ENCODE measurements at regions not wholly inside any gene's neighbourhood (a gene's known extent, or its start where the extent isn't known, plus 50 kb on each side); places are given as distances from the start of the nearest gene placed in this dataset.
"Not testable (repeated sequence)": the region's sequence is repeated elsewhere in the genome, so short reads cannot be mapped to it uniquely, and the experiment has no call there.

DNA sequence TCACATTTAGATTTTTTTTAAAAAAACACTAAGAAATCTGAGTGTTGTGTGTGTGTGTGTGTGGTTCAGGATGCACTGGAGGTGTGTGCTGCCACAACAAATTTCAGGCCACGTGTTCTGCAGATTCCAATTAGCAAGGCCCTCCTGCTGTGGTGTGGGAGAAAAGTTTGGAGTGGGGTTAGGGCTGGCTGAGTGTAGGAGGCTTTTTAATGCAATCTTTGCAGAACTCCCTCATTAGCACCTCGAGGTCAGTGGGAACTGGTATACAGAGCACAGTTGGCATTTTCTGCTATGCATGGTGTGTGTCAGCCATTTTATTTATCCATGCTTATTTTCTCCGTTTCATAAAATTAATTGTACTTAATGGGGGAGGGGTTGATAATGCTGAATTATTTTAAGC, 187.6 kb downstream of the SOX4 start:
- ATAC-seq (no peak), DNase-seq (no peak)
- H3K4me3 ChIP-seq, result no peak overlapping the region
- intact Hi-C loops (cut with DNase I), result no loop called here
- H3K27ac ChIP-seq, result no peak overlapping the region
- H3K27me3 ChIP-seq (ENCODE audit: low read depth), result no peaks in the 10 kb centered on the region
- no peaks in the 10 kb centered on the region for H3K36me3 ChIP-seq
- TF ChIP-seq, protein P1, sequence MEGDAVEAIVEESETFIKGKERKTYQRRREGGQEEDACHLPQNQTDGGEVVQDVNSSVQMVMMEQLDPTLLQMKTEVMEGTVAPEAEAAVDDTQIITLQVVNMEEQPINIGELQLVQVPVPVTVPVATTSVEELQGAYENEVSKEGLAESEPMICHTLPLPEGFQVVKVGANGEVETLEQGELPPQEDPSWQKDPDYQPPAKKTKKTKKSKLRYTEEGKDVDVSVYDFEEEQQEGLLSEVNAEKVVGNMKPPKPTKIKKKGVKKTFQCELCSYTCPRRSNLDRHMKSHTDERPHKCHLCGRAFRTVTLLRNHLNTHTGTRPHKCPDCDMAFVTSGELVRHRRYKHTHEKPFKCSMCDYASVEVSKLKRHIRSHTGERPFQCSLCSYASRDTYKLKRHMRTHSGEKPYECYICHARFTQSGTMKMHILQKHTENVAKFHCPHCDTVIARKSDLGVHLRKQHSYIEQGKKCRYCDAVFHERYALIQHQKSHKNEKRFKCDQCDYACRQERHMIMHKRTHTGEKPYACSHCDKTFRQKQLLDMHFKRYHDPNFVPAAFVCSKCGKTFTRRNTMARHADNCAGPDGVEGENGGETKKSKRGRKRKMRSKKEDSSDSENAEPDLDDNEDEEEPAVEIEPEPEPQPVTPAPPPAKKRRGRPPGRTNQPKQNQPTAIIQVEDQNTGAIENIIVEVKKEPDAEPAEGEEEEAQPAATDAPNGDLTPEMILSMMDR (IDR thresholded peaks at IDR 0.05), result no peak
- H3K4me1 ChIP-seq, result no peaks in the 10 kb centered on the region
- no peaks in the 10 kb centered on the region for H3K9me3 ChIP-seq

- ATAC-seq, result no peak
- intact Hi-C loops (cut with DNase I), result no loop called here
- TF ChIP-seq, protein P1 (IDR thresholded peaks at IDR 0.05), result no peak
These were observed 191.6 kb downstream of the SOX4 start for GRCh38 chr6:21785164-21785563.

DNA sequence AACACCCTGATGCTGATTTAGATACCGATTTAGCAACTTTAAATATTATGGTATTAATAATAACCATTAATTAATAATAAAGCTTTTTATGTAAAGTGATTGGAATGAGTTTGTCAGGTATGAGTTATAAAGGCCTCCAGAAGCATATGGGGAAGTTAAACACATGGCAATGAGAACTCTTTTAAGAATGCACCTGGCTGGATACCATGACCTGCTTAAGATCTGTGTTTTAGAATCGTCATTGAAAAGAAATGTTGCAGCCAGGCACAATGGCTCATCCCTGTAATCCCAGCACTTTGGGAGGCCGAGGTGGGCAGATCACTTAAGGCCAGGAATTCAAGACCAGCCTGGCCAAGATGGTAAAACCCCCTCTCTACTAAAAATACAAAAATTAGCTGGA, 197.5 kb downstream of the SOX4 start:
- TF ChIP-seq, protein P1 (IDR thresholded peaks at IDR 0.05), result no peak
- Histone ChIP-seq H3K9me3 (no peaks in the 10 kb centered on the region), H3K4me1 (no peaks in the 10 kb centered on the region), H3K4me3 (no peak overlapping the region), H3K27ac (no peak overlapping the region), H3K27me3 (ENCODE audit: low read depth) (no peaks in the 10 kb centered on the region), H3K36me3 (no peaks in the 10 kb centered on the region)
- DNase-seq, result no peak
- intact Hi-C loops (cut with DNase I), result no loop called here
- no peak for ATAC-seq

More at GRCh38 chr6:21785164-21785563, 191.6 kb downstream of the SOX4 start:
- Histone ChIP-seq H3K27me3 (ENCODE audit: low read depth) (no peaks in the 10 kb centered on the region), H3K4me1 (no peaks in the 10 kb centered on the region), H3K36me3 (no peaks in the 10 kb centered on the region), H3K9me3 (no peaks in the 10 kb centered on the region), H3K27ac (no peak overlapping the region), H3K4me3 (no peak overlapping the region)
- DNase-seq, result no peak

- Histone ChIP-seq H3K27me3 (ENCODE audit: low read depth) (no peaks in the 10 kb centered on the region), H3K27ac (no peak overlapping the region), H3K9me3 (no peaks in the 10 kb centered on the region), H3K4me3 (no peak overlapping the region), H3K36me3 (no peaks in the 10 kb centered on the region), H3K4me1 (no peaks in the 10 kb centered on the region)
- DNase-seq (no peak), ATAC-seq (no peak)
- intact Hi-C loops (cut with DNase I), result no loop called here
- TF ChIP-seq, protein P1 (IDR thresholded peaks at IDR 0.05), result no peak
These were observed 198.0 kb downstream of the SOX4 start for GRCh38 chr6:21791581-21791980.

DNA sequence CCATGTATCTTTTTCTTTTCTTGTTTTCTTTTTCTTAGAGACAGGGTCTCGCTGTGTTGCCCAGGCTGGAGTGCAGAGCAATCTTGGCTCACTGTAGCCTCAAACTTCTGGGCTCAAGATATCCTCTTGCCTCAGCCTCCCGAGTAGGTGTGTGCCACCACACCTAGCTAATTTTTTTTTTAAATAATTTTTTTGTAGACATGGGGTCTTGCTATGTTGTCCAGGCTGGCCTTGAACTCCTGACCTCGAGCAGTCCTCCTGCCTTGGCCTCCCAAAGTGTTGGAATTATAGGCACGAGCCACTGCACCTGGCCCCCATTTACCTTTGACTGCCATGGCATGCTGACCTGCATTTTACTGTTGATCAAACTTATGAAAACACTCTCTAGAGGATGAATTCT, 198.6 kb downstream of the SOX4 start:
- Histone ChIP-seq H3K4me3 (no peak overlapping the region), H3K36me3 (no peaks in the 10 kb centered on the region), H3K27me3 (ENCODE audit: low read depth) (no peaks in the 10 kb centered on the region), H3K27ac (no peak overlapping the region), H3K9me3 (no peaks in the 10 kb centered on the region), H3K4me1 (no peaks in the 10 kb centered on the region)
- no peak for ATAC-seq
- no peak for DNase-seq
- TF ChIP-seq, protein P1 (IDR thresholded peaks at IDR 0.05), result no peak
- intact Hi-C loops (cut with DNase I), result no loop called here

DNA sequence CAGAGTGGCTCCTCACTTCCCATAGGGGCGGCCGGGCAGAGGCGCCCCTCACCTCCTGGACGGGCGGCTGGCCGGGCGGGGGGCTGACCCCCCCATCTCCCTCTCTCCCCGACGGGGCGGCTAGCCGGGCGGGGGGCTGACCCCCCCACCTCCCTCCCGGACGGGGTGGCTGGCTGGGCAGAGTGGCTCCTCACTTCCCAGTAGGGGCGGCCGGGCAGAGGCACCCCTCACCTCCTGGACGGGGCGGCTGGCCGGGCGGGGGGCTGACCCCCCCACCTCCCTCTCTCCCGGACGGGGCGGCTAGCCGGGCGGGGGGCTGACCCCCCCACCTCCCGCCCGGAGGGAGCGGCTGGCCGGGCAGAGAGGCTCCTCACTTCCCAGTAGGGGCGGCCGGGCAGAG, 203.4 kb downstream of the SOX4 start:
- H3K4me3 ChIP-seq; ATAC-seq; H3K9me3 ChIP-seq; DNase-seq; H3K36me3 ChIP-seq; H3K27ac ChIP-seq; H3K4me1 ChIP-seq; H3K27me3 ChIP-seq (ENCODE audit: low read depth); intact Hi-C loops (cut with DNase I): not testable (repeated sequence)

Data from lower lobe of right lung (tissue), 2 donors.